K562 (cell line): ENCODE measurements at regions not wholly inside any gene's neighbourhood (a gene's known extent, or its start where the extent isn't known, plus 50 kb on each side); places are given as distances from the start of the nearest gene placed in this dataset.

ENCODE experiments used
- BACH1 ChIP-seq: fragments of 200-800 bp; sonication (Bioruptor generic); IDR thresholded peaks from 2 replicates; pipeline ENCODE4 v1.6.1; 2016; ENCODE audit warnings: missing genetic modification characterization, missing compliant biosample characterization
- CAMTA2 ChIP-seq: fragments of 250-450 bp; sonication (Bioruptor Pico); conservative IDR thresholded peaks from 2 replicates; pipeline ENCODE4 v1.5.1; 2022
- EP400 ChIP-seq: fragments of 450-650 bp; IDR thresholded peaks from 2 replicates; pipeline ENCODE4 v1.6.1; 2017; ENCODE audit warnings: antibody characterized with exemption, mild to moderate bottlenecking, moderate library complexity
- LEF1 ChIP-seq: fragments of 450-650 bp; IDR thresholded peaks from 2 replicates; pipeline ENCODE4 v1.6.1; 2016; ENCODE audit warnings: mild to moderate bottlenecking
- NR1H2 ChIP-seq: sonication (generic); formaldehyde crosslinking; IDR thresholded peaks from 2 replicates; pipeline ENCODE4 v1.4.0; 2020; ENCODE audit warnings: mild to moderate bottlenecking, missing genetic modification reagents
- NUFIP1 ChIP-seq: fragments of 450-650 bp; IDR thresholded peaks from 2 replicates; pipeline ENCODE4 v1.6.1; 2018; ENCODE audit not compliant: partially characterized antibody
- PHF20 ChIP-seq: fragments of 450-650 bp; IDR thresholded peaks from 2 replicates; pipeline ENCODE4 v1.6.1; 2018; ENCODE audit not compliant: partially characterized antibody
- PHF8 ChIP-seq: fragments of 200-600 bp; sonication (generic); IDR thresholded peaks from 2 replicates; pipeline ENCODE4 v1.6.1; 2012; ENCODE audit warnings: mixed run types, mild to moderate bottlenecking, inconsistent platforms, low read length, moderate library complexity, borderline replicate concordance
- RAD51 ChIP-seq: fragments of 450-650 bp; IDR thresholded peaks from 2 replicates; pipeline ENCODE4 v1.7.1; 2016; ENCODE audit warnings: low read depth, mild to moderate bottlenecking, borderline replicate concordance
- SNRNP70 ChIP-seq: fragments of 200-400 bp; formaldehyde crosslinking; optimal IDR thresholded peaks from 2 replicates; pipeline ENCODE3; 2017; ENCODE audit warnings: low read depth, low read length
- SP2 ChIP-seq: IDR thresholded peaks from 2 replicates; pipeline ENCODE4 v1.6.1; 2011; ENCODE audit warnings: mild to moderate bottlenecking, low read depth, low read length, moderate library complexity; ENCODE audit not compliant: poor library complexity, severe bottlenecking; ENCODE audit errors: extremely low read depth
- SRSF9 ChIP-seq: fragments of 200-400 bp; formaldehyde crosslinking; IDR thresholded peaks from 2 replicates; pipeline ENCODE4 v1.6.1; 2017; ENCODE audit warnings: low read depth, low read length, borderline replicate concordance
- STAT5B ChIP-seq: fragments of 250-450 bp; sonication (Bioruptor Pico); IDR thresholded peaks from 2 replicates; pipeline ENCODE4 v1.8.0; 2021; ENCODE audit warnings: mild to moderate bottlenecking, inconsistent platforms
- TCFL5 ChIP-seq: fragments of 250-450 bp; sonication (Bioruptor Pico); conservative IDR thresholded peaks from 2 replicates; pipeline ENCODE4 v1.6.1; 2021; ENCODE audit warnings: mild to moderate bottlenecking, moderate library complexity, matching md5 sums
- THRAP3 ChIP-seq: fragments of 450-650 bp; IDR thresholded peaks from 2 replicates; pipeline ENCODE4 v1.6.1; 2016; ENCODE audit warnings: mild to moderate bottlenecking, inconsistent platforms, borderline replicate concordance
- XRCC4 ChIP-seq: IDR thresholded peaks from one replicate; pipeline ENCODE4 v1.6.1; 2011; ENCODE audit not compliant: insufficient read depth, insufficient read length; ENCODE audit errors: extremely low read depth
- XRCC5 ChIP-seq: fragments of 200-400 bp; formaldehyde crosslinking; IDR thresholded peaks from 2 replicates; pipeline ENCODE4 v1.6.1; 2017; ENCODE audit warnings: low read depth, mild to moderate bottlenecking, low read length
- ZNF134 ChIP-seq: fragments of 250-450 bp; sonication (Bioruptor Pico); conservative IDR thresholded peaks from 2 replicates; pipeline ENCODE4 v1.4.0; 2020
- ZNF384 ChIP-seq: IDR thresholded peaks from 2 replicates; pipeline ENCODE4 v1.6.1; 2012; ENCODE audit warnings: low read depth, low read length, improper control_type of control experiment
- TF ChIP-seq, protein P1 (sequence below): sonication (generic); formaldehyde crosslinking; IDR thresholded peaks from 2 replicates; pipeline ENCODE4 v1.8.0; 2022; ENCODE audit warnings: mild to moderate bottlenecking, missing genetic modification reagents
- TF ChIP-seq, protein P2 (sequence below): sonication (generic); formaldehyde crosslinking; IDR thresholded peaks from 2 replicates; pipeline ENCODE4 v1.8.1; 2023; ENCODE audit warnings: mild to moderate bottlenecking, missing genetic modification reagents
- TF ChIP-seq, protein P3 (sequence below): sonication (generic); formaldehyde crosslinking; IDR thresholded peaks from 2 replicates; pipeline ENCODE4 v1.8.1; 2023; ENCODE audit warnings: mild to moderate bottlenecking, missing genetic modification reagents

DNA sequence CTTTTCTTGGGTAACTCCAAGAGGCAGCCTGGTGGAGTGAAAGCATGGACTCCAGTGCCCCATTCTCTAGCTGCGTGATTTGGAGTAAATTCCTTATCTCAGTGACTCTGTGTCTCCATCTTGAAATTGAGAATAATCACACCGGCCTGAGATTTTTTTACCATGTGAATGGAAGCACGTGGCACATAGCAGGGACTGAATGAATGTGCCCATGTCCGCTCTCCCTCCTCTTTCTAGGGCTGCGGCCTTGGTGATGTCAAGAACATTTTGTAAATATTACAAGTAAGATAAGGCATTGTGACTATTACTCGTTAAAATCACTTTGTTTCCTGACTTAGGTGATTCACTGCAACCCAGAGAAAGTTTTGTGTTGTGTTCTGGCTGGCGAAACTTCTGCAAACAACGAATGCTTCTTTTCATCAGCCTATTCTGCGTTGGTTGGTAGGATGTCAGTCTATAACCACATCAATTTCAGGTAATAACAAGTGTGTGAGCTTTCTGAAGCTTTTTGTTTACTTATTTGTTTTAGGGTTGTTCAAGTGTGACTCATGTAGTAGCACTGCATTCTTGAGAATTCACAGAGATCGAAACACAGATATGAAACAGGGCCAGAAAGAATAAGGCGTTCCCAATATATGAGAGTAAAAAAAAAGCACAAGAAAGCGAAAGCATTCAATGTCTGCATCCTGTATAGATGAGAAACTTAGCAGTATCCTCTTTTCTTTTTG lies 135.7 kb upstream of the SLC45A1 start (continued):
- TF ChIP-seq, protein P1, sequence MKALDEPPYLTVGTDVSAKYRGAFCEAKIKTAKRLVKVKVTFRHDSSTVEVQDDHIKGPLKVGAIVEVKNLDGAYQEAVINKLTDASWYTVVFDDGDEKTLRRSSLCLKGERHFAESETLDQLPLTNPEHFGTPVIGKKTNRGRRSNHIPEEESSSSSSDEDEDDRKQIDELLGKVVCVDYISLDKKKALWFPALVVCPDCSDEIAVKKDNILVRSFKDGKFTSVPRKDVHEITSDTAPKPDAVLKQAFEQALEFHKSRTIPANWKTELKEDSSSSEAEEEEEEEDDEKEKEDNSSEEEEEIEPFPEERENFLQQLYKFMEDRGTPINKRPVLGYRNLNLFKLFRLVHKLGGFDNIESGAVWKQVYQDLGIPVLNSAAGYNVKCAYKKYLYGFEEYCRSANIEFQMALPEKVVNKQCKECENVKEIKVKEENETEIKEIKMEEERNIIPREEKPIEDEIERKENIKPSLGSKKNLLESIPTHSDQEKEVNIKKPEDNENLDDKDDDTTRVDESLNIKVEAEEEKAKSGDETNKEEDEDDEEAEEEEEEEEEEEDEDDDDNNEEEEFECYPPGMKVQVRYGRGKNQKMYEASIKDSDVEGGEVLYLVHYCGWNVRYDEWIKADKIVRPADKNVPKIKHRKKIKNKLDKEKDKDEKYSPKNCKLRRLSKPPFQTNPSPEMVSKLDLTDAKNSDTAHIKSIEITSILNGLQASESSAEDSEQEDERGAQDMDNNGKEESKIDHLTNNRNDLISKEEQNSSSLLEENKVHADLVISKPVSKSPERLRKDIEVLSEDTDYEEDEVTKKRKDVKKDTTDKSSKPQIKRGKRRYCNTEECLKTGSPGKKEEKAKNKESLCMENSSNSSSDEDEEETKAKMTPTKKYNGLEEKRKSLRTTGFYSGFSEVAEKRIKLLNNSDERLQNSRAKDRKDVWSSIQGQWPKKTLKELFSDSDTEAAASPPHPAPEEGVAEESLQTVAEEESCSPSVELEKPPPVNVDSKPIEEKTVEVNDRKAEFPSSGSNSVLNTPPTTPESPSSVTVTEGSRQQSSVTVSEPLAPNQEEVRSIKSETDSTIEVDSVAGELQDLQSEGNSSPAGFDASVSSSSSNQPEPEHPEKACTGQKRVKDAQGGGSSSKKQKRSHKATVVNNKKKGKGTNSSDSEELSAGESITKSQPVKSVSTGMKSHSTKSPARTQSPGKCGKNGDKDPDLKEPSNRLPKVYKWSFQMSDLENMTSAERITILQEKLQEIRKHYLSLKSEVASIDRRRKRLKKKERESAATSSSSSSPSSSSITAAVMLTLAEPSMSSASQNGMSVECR (CRISPR knock-in tag), result no peak
- no peak for TF ChIP-seq PHF8
- no peak for TF ChIP-seq SP2
- TF ChIP-seq, protein P2, sequence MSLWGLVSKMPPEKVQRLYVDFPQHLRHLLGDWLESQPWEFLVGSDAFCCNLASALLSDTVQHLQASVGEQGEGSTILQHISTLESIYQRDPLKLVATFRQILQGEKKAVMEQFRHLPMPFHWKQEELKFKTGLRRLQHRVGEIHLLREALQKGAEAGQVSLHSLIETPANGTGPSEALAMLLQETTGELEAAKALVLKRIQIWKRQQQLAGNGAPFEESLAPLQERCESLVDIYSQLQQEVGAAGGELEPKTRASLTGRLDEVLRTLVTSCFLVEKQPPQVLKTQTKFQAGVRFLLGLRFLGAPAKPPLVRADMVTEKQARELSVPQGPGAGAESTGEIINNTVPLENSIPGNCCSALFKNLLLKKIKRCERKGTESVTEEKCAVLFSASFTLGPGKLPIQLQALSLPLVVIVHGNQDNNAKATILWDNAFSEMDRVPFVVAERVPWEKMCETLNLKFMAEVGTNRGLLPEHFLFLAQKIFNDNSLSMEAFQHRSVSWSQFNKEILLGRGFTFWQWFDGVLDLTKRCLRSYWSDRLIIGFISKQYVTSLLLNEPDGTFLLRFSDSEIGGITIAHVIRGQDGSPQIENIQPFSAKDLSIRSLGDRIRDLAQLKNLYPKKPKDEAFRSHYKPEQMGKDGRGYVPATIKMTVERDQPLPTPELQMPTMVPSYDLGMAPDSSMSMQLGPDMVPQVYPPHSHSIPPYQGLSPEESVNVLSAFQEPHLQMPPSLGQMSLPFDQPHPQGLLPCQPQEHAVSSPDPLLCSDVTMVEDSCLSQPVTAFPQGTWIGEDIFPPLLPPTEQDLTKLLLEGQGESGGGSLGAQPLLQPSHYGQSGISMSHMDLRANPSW (CRISPR knock-in tag), result no peak
- TF ChIP-seq PHF20, result no peak
- TF ChIP-seq NR1H2 (CRISPR knock-in tag), result no peak
- no peak for TF ChIP-seq BACH1 (tag)
- TF ChIP-seq, protein P3, sequence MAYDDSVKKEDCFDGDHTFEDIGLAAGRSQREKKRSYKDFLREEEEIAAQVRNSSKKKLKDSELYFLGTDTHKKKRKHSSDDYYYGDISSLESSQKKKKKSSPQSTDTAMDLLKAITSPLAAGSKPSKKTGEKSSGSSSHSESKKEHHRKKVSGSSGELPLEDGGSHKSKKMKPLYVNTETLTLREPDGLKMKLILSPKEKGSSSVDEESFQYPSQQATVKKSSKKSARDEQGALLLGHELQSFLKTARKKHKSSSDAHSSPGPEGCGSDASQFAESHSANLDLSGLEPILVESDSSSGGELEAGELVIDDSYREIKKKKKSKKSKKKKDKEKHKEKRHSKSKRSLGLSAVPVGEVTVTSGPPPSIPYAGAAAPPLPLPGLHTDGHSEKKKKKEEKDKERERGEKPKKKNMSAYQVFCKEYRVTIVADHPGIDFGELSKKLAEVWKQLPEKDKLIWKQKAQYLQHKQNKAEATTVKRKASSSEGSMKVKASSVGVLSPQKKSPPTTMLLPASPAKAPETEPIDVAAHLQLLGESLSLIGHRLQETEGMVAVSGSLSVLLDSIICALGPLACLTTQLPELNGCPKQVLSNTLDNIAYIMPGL (CRISPR knock-in tag), result no peak
- no peak for TF ChIP-seq THRAP3
- no peak for TF ChIP-seq TCFL5 (CRISPR knock-in tag)
- no peak for TF ChIP-seq STAT5B (CRISPR knock-in tag)
- TF ChIP-seq ZNF384, result peak; percentile 58
- no peak for TF ChIP-seq SNRNP70
- TF ChIP-seq RAD51, result no peak
- TF ChIP-seq ZNF134 (CRISPR knock-in tag), result no peak
- TF ChIP-seq SRSF9, result no peak
- no peak for TF ChIP-seq CAMTA2
- no peak for TF ChIP-seq EP400
- TF ChIP-seq LEF1, result peak; percentile 32; the same call in 1 of the 2 replicates
- no peak for TF ChIP-seq XRCC4
- TF ChIP-seq XRCC5, result no peak
- TF ChIP-seq NUFIP1, result no peak
